IPS DF 6.9 (cell line): ENCODE measurements at regions not wholly inside any gene's neighbourhood (a gene's known extent, or its start where the extent isn't known, plus 50 kb on each side); places are given as distances from the start of the nearest gene placed in this dataset.
"Not testable (repeated sequence)": the region's sequence is repeated elsewhere in the genome, so short reads cannot be mapped to it uniquely, and the experiment has no call there.

ENCODE experiments used
- DNase-seq: peaks from one replicate; pipeline ENCODE4 v3.0.0-alpha.2; 2013; ENCODE audit warnings: low read depth, low spot score
- H3K27ac ChIP-seq: one replicate; pipeline ENCODE4 v1.5.1; 2013; ENCODE audit warnings: low read length, control low read depth
- H3K27me3 ChIP-seq: 2 replicates; pipeline ENCODE4 v1.6.1; 2013; ENCODE audit warnings: mild to moderate bottlenecking, low read length; ENCODE audit not compliant: control insufficient read depth, insufficient read depth
- H3K36me3 ChIP-seq: 2 replicates; pipeline ENCODE4 v1.6.1; 2013; ENCODE audit warnings: low read length; ENCODE audit not compliant: control insufficient read depth, insufficient read depth
- H3K4me1 ChIP-seq: 2 replicates; pipeline ENCODE4 v1.6.1; 2013; ENCODE audit warnings: low read length; ENCODE audit not compliant: control insufficient read depth, insufficient read depth
- H3K4me3 ChIP-seq: 2 replicates; pipeline ENCODE4 v1.5.1; 2013; ENCODE audit warnings: mild to moderate bottlenecking, low read length
- H3K9me3 ChIP-seq: 2 replicates; pipeline ENCODE4 v1.6.1; 2013; ENCODE audit warnings: low read length, inconsistent platforms; ENCODE audit not compliant: control insufficient read depth, insufficient read depth
- WGBS: extraction: QIAGEN DNeasy Blood & Tissue Kit; methylation state at CpG from one replicate; pipeline ENCODE4 v1.1.7; 2013; ENCODE audit warnings: mixed read lengths, missing lambda C conversion rate; ENCODE audit not compliant: insufficient read length, insufficient coverage; 5-methylcytosine and 5-hydroxymethylcytosine counted together

- H3K36me3 ChIP-seq = no peaks in the 10 kb centered on the region
- no peaks in the 10 kb centered on the region for H3K27me3 ChIP-seq
- WGBS = no CpG with 5 or more reads among the region's 8 CpGs
- DNase-seq = no peak
- H3K9me3 ChIP-seq = no peaks in the 10 kb centered on the region
- no peak overlapping the region for H3K27ac ChIP-seq
- no peak overlapping the region for H3K4me3 ChIP-seq
- peaks cover 4% of the 10 kb centered on the region; the same call in 1 of the 2 replicates for H3K4me1 ChIP-seq
These were observed 119.4 kb downstream of the COPS8 start for GRCh38 chr2:237205043-237205541.

DNA sequence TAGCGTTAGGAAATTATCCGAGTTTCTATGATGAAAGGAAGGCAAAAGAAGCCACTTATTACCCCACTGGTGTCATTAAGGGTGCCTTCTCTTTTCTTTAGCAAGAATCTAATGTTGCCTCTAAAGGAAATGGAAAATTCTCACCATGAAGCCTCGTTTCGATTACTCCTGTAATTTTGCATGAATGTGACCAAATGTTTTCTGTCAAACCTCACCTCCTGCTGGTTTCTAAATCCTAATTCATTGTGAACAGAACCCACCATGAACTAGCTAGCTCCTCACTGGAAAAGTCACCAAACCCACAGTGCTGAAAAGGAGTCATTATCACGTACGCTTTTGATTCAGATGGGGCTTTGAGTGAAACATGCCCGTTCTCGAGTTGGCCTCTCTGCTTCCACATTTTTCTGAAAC is 119.9 kb downstream of the COPS8 start:
- Histone ChIP-seq H3K4me1 (peaks cover 6% of the 10 kb centered on the region; the same call in 1 of the 2 replicates), H3K9me3 (no peaks in the 10 kb centered on the region), H3K36me3 (no peaks in the 10 kb centered on the region), H3K27ac (no peak overlapping the region), H3K27me3 (no peaks in the 10 kb centered on the region), H3K4me3 (no peak overlapping the region)
- DNase-seq = no peak
- WGBS = no CpG with 5 or more reads among the region's 8 CpGs

GRCh38 chr2:237207646-237208045 is 122.0 kb downstream of the COPS8 start:
- no peaks in the 10 kb centered on the region for H3K36me3 ChIP-seq
- DNase-seq = no peak
- H3K27ac ChIP-seq = no peak overlapping the region
- no peak overlapping the region for H3K4me3 ChIP-seq
- no peaks in the 10 kb centered on the region for H3K9me3 ChIP-seq
- WGBS = no CpG with 5 or more reads among the region's 7 CpGs
- H3K27me3 ChIP-seq = no peaks in the 10 kb centered on the region
- H3K4me1 ChIP-seq = peaks cover 5% of the 10 kb centered on the region; the same call in 1 of the 2 replicates

- Histone ChIP-seq H3K27me3 (no peaks in the 10 kb centered on the region), H3K27ac (no peak overlapping the region), H3K4me3 (no peak overlapping the region), H3K36me3 (no peaks in the 10 kb centered on the region), H3K4me1 (peaks cover 5% of the 10 kb centered on the region; the same call in 1 of the 2 replicates), H3K9me3 (no peaks in the 10 kb centered on the region)
- WGBS = no CpG with 5 or more reads among the region's 16 CpGs
- no peak for DNase-seq
These were observed 122.9 kb downstream of the COPS8 start for GRCh38 chr2:237208373-237209260.

DNA sequence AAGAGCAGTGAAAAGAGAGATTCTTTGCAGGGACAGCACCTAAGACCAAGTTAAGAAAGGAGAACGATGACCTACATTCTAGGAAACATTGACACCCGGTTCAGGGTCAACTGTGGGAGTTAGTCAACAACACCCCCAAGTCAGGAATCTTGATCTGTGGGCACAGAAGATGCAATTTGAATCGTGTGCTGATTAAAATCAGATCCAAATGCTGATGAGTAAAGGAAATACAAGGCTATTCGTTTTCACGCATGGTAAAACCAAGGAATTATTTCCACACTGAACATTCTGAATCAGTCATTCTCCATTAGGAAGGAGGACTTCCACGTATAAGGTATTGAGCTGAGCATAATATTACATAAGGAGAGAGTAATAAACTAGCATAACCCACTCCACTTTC is 124.2 kb downstream of the COPS8 start:
- no CpG with 5 or more reads among the region's 6 CpGs for WGBS
- no peaks in the 10 kb centered on the region for H3K27me3 ChIP-seq
- H3K4me1 ChIP-seq = peaks cover 5% of the 10 kb centered on the region; the same call in 1 of the 2 replicates
- H3K4me3 ChIP-seq = no peak overlapping the region
- H3K27ac ChIP-seq = no peak overlapping the region
- no peak for DNase-seq
- H3K36me3 ChIP-seq = no peaks in the 10 kb centered on the region
- no peaks in the 10 kb centered on the region for H3K9me3 ChIP-seq

GRCh38 chr2:237210297-237210696 is 124.6 kb downstream of the COPS8 start:
- no peaks in the 10 kb centered on the region for H3K9me3 ChIP-seq

DNA sequence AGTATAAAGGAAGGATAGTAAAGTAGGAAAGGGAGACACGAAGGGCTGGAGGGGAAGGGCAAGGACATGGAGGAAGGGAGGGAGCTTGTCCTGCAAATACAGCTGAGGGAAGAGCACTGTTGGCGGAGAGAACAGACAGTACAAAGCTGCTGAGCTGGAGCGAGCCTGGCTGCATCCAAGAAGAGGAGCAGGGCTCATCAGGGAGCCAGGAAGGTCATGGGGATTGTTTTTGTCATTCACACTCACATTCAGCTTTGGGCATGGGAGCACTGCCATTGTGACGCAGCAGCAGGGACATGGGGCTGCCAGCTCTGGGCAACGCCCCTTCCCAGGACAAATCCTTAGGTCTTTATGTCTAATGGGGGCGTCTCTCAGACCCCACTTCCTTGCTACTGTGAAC is 125.1 kb downstream of the COPS8 start:
- H3K9me3 ChIP-seq = no peaks in the 10 kb centered on the region
- H3K27ac ChIP-seq = no peak overlapping the region
- peaks cover 3% of the 10 kb centered on the region; the same call in 1 of the 2 replicates for H3K4me1 ChIP-seq
- no peak for DNase-seq
- WGBS = no CpG with 5 or more reads among the region's 6 CpGs
- H3K27me3 ChIP-seq = no peaks in the 10 kb centered on the region
- H3K4me3 ChIP-seq = no peak overlapping the region
- H3K36me3 ChIP-seq = no peaks in the 10 kb centered on the region

More at GRCh38 chr2:237210297-237210696, 124.6 kb downstream of the COPS8 start:
- WGBS = no CpG with 5 or more reads among the region's 7 CpGs
- no peaks in the 10 kb centered on the region for H3K36me3 ChIP-seq
- DNase-seq = no peak
- peaks cover 5% of the 10 kb centered on the region; the same call in 1 of the 2 replicates for H3K4me1 ChIP-seq
- H3K4me3 ChIP-seq = no peak overlapping the region
- no peak overlapping the region for H3K27ac ChIP-seq
- H3K27me3 ChIP-seq = no peaks in the 10 kb centered on the region

DNA sequence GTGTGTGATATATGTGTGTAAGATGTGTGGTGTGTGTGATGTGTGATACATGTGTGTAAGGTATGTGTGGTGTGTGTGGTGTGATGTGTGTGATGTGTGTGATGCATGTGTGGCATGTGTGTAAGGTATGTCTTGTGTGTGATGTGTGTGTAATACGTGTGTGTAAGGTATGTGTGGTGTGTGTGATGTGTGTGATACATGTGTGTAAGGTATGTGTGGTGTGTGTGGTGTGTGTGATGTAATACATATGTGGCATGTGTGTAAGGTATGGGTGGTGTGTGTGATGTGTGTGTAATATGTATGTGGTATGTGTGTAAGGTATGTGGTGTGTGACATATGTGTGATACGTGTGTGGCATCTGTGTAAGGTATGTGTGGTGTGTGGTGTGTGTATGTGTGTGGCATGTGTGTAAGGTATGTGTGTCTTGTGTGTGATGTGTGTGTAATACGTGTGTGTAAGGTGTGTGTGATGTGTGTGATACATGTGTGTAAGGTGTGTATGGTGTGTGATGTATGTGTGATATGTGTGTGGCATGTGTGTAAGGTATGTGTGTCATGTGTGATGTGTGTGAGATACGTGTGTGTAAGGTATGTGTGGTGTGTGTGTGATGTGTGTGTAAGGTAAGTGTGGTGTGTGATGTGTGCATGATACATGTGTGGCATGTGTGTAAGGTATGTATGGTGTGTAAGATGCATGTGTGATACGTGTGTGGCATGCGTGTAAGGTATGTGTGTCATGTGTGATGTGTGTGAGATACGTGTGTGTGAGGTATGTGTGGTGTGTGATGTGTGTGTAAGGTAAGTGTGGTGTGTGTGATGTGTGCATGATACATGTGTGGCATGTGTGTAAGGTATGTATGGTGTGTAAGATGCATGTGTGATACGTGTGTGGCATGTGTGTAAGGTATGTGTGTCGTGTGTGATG is 126.9 kb downstream of the COPS8 start:
- 100% methylated on average over 9 of the region's 9 CpGs for WGBS
- not testable (repeated sequence) for H3K4me3 ChIP-seq, H3K9me3 ChIP-seq, H3K36me3 ChIP-seq, DNase-seq, H3K27me3 ChIP-seq, H3K27ac ChIP-seq, H3K4me1 ChIP-seq

DNA sequence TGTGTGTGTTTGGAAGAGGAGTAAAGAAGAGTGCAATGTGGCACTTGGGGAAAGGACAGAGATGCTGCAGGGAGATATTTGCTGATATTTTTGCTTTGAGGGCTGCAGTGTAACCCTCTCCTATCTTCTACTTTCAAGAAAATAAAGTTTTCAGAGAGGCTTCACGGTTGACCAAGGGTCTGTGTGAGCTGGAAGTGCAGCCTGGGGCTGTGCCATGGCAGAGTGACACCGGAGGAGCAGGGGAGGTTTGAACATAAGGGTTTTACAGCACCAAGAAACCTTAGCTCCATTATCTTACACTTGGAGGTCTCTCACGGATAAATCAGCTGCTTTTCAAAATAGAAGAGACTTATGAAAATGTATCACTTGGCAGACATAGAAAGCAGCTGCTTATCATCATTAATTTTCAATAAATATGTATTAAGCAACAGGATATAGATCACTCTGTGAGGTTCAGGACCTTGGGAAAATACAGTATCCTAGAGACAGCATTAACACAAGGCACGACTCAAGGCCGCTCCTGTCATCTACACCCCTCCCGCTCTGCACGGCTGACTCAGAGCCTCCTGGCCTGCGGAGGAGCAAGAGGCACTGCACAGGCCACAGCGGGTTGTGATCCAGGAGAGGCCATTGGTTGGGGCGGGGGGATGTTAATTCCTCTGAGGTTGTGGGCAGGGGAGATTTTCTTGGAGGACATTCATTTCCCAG is 127.8 kb downstream of the COPS8 start:
- Histone ChIP-seq H3K4me1 (peaks cover 7% of the 10 kb centered on the region), H3K27ac (no peak overlapping the region), H3K9me3 (no peaks in the 10 kb centered on the region), H3K36me3 (no peaks in the 10 kb centered on the region), H3K4me3 (no peak overlapping the region), H3K27me3 (no peaks in the 10 kb centered on the region)
- WGBS = no CpG with 5 or more reads among the region's 10 CpGs
- no peak for DNase-seq
